D341Med (cell line): ENCODE measurements at regions not wholly inside any gene's neighbourhood (a gene's known extent, or its start where the extent isn't known, plus 50 kb on each side); places are given as distances from the start of the nearest gene placed in this dataset.

Source experiments
- DNase-seq: peaks from one replicate; pipeline ENCODE4 v3.0.0; 2012; ENCODE audit warnings: low spot score

GRCh38 chr6:168722397-168722796 lies 281.4 kb downstream of the SMOC2 start:
- no peak for DNase-seq

- no peak for DNase-seq
Measured at GRCh38 chr6:168721571-168721970, 280.6 kb downstream of the SMOC2 start.

- no peak for DNase-seq
Measured at GRCh38 chr6:168719901-168720300, 278.9 kb downstream of the SMOC2 start.

- no peak for DNase-seq
Measured at GRCh38 chr6:168718821-168719475, 278.0 kb downstream of the SMOC2 start.
